Stimulated activated CD8-positive, alpha-beta memory T cell treated with anti-CD3 and anti-CD28 coated beads, Interleukin-12 subunit alpha, Interleukin-12 subunit beta, amount 100 ng/mL, for 1 hour (primary cell): ENCODE measurements at regions not wholly inside any gene's neighbourhood (a gene's known extent, or its start where the extent isn't known, plus 50 kb on each side); places are given as distances from the start of the nearest gene placed in this dataset.
"Not testable (repeated sequence)": the region's sequence is repeated elsewhere in the genome, so short reads cannot be mapped to it uniquely, and the experiment has no call there.

Source experiments
- DNase-seq: peaks from one replicate; pipeline ENCODE4 v3.0.0-alpha.2; 2020; ENCODE audit warnings: low read depth

- no peak for DNase-seq
These were observed 72.5 kb downstream of the LHX2 start for GRCh38 chr9:124084087-124084486.

- DNase-seq: no peak
These were observed 75.7 kb downstream of the LHX2 start for GRCh38 chr9:124087226-124087625.

GRCh38 chr9:124088476-124088837 lies 76.9 kb downstream of the LHX2 start:
- DNase-seq: no peak

- DNase-seq: not testable (repeated sequence)
These were observed 78.3 kb downstream of the LHX2 start for GRCh38 chr9:124089631-124090488.

GRCh38 chr9:124098141-124098905 lies 86.8 kb downstream of the LHX2 start:
- DNase-seq: no peak

- no peak for DNase-seq
These were observed 88.3 kb downstream of the LHX2 start for GRCh38 chr9:124099860-124100259.

GRCh38 chr9:124101215-124101968 lies 89.8 kb downstream of the LHX2 start:
- no peak for DNase-seq

- no peak for DNase-seq
These were observed 90.4 kb downstream of the LHX2 start for GRCh38 chr9:124101969-124102345.

- DNase-seq: no peak
These were observed 90.8 kb downstream of the LHX2 start for GRCh38 chr9:124102363-124102762.

GRCh38 chr9:124105266-124105665 lies 93.7 kb downstream of the LHX2 start:
- DNase-seq: no peak

- no peak for DNase-seq
These were observed 96.6 kb downstream of the LHX2 start for GRCh38 chr9:124108216-124108615.

GRCh38 chr9:124110307-124110915 lies 98.8 kb downstream of the LHX2 start:
- no peak for DNase-seq

- DNase-seq: no peak
These were observed 105.3 kb downstream of the LHX2 start for GRCh38 chr9:124116683-124117363.

GRCh38 chr9:124118894-124119293 lies 107.3 kb downstream of the LHX2 start:
- no peak for DNase-seq

GRCh38 chr9:124120272-124120671 lies 108.7 kb downstream of the LHX2 start:
- DNase-seq: no peak

GRCh38 chr9:124121725-124122124 lies 110.2 kb downstream of the LHX2 start:
- DNase-seq: no peak

GRCh38 chr9:124122321-124122720 lies 110.8 kb downstream of the LHX2 start:
- no peak for DNase-seq

GRCh38 chr9:124122813-124123462 lies 111.4 kb downstream of the LHX2 start:
- no peak for DNase-seq

GRCh38 chr9:124123621-124124020 lies 112.1 kb downstream of the LHX2 start:
- DNase-seq: not testable (repeated sequence)

- no peak for DNase-seq
These were observed 113.4 kb downstream of the LHX2 start for GRCh38 chr9:124124729-124125650.
